GM12801 (cell line): ENCODE measurements at regions not wholly inside any gene's neighbourhood (a gene's known extent, or its start where the extent isn't known, plus 50 kb on each side); places are given as distances from the start of the nearest gene placed in this dataset.

Source experiments
- CTCF ChIP-seq: IDR thresholded peaks from one replicate; pipeline ENCODE4 v1.5.1; 2011; ENCODE audit warnings: control low read depth; ENCODE audit not compliant: insufficient read length; ENCODE audit errors: extremely low read depth

- TF ChIP-seq CTCF, result no peak
These were observed 99.7 kb upstream of the TLE3 start for GRCh38 chr15:70197318-70197944.

GRCh38 chr15:70196372-70197316 lies 98.9 kb upstream of the TLE3 start:
- no peak for TF ChIP-seq CTCF

GRCh38 chr15:70195587-70196305 lies 98.0 kb upstream of the TLE3 start:
- TF ChIP-seq CTCF, result no peak

- no peak for TF ChIP-seq CTCF
These were observed 97.5 kb upstream of the TLE3 start for GRCh38 chr15:70195171-70195570.

GRCh38 chr15:70194266-70194665 lies 96.5 kb upstream of the TLE3 start:
- TF ChIP-seq CTCF, result no peak

GRCh38 chr15:70193734-70194133 lies 96.0 kb upstream of the TLE3 start:
- TF ChIP-seq CTCF, result no peak

GRCh38 chr15:70192490-70192889 lies 94.8 kb upstream of the TLE3 start:
- no peak for TF ChIP-seq CTCF
